NCI-H69 (cell line): ENCODE measurements at regions not wholly inside any gene's neighbourhood (a gene's known extent, or its start where the extent isn't known, plus 50 kb on each side); places are given as distances from the start of the nearest gene placed in this dataset.
"Not testable (repeated sequence)": the region's sequence is repeated elsewhere in the genome, so short reads cannot be mapped to it uniquely, and the experiment has no call there.

Experiments used
- DNase-seq: peaks from one replicate; lab custom pipeline; 2025; lab: John Stamatoyannopoulos, UW

- no peak for DNase-seq
Measured at GRCh38 chr6:90463359-90463758, 123.5 kb downstream of the MAP3K7 start.

GRCh38 chr6:90462102-90462501 is 124.8 kb downstream of the MAP3K7 start:
- no peak for DNase-seq

- no peak for DNase-seq
Measured at GRCh38 chr6:90461383-90461782, 125.5 kb downstream of the MAP3K7 start.

GRCh38 chr6:90460051-90460450 is 126.8 kb downstream of the MAP3K7 start:
- DNase-seq = no peak

- DNase-seq = no peak
Measured at GRCh38 chr6:90459225-90459758, 127.6 kb downstream of the MAP3K7 start.

GRCh38 chr6:90458353-90459224 is 128.3 kb downstream of the MAP3K7 start:
- peak; percentile 47 for DNase-seq

- no peak for DNase-seq
Measured at GRCh38 chr6:90457867-90458259, 129.0 kb downstream of the MAP3K7 start.

- not testable (repeated sequence) for DNase-seq
Measured at GRCh38 chr6:90456997-90457866, 129.6 kb downstream of the MAP3K7 start.

- DNase-seq = no peak
Measured at GRCh38 chr6:90456001-90456400, 130.9 kb downstream of the MAP3K7 start.

- no peak for DNase-seq
Measured at GRCh38 chr6:90454836-90455427, 131.9 kb downstream of the MAP3K7 start.

GRCh38 chr6:90450268-90450953 is 136.5 kb downstream of the MAP3K7 start:
- DNase-seq = no peak

- DNase-seq = no peak
Measured at GRCh38 chr6:90449311-90449710, 137.6 kb downstream of the MAP3K7 start.

- peak; percentile 30 for DNase-seq
Measured at GRCh38 chr6:90448836-90449235, 138.0 kb downstream of the MAP3K7 start.

- no peak for DNase-seq
Measured at GRCh38 chr6:90446164-90446563, 140.7 kb downstream of the MAP3K7 start.

- DNase-seq = no peak
Measured at GRCh38 chr6:90445533-90446108, 141.3 kb downstream of the MAP3K7 start.

GRCh38 chr6:90444160-90444714 is 142.6 kb downstream of the MAP3K7 start:
- no peak for DNase-seq

GRCh38 chr6:90442366-90442765 is 144.5 kb downstream of the MAP3K7 start:
- DNase-seq = no peak

GRCh38 chr6:90440586-90441283 is 144.1 kb upstream of the BACH2 start:
- peak; percentile 21 for DNase-seq

GRCh38 chr6:90439586-90439985 is 142.9 kb upstream of the BACH2 start:
- DNase-seq = no peak

GRCh38 chr6:90436403-90436802 is 139.8 kb upstream of the BACH2 start:
- DNase-seq = no peak
